PC-3 (cell line): ENCODE measurements at regions not wholly inside any gene's neighbourhood (a gene's known extent, or its start where the extent isn't known, plus 50 kb on each side); places are given as distances from the start of the nearest gene placed in this dataset.
"Not testable (repeated sequence)": the region's sequence is repeated elsewhere in the genome, so short reads cannot be mapped to it uniquely, and the experiment has no call there.

Source experiments
- CTCF ChIP-seq: fragments of 300-600 bp; sonication (generic); conservative IDR thresholded peaks from 2 replicates; pipeline ENCODE4 v1.5.1; 2017; ENCODE audit warnings: antibody characterized with exemption, low read depth, mild to moderate bottlenecking, low read length
- EZH2 ChIP-seq: fragments of 300-600 bp; sonication (generic); IDR thresholded peaks from one replicate; pipeline ENCODE4 v1.6.1; 2017; ENCODE audit warnings: antibody characterized with exemption, mild to moderate bottlenecking, low read length; ENCODE audit not compliant: unreplicated experiment
- EZH2phosphoT487 ChIP-seq: fragments of 300-600 bp; sonication (generic); IDR thresholded peaks from 2 replicates; pipeline ENCODE4 v1.6.1; 2018; ENCODE audit warnings: mild to moderate bottlenecking, antibody characterized with exemption, low read length, borderline replicate concordance

GRCh38 chr17:64721556-64721955, 59.4 kb upstream of the SMURF2 start:
- TF ChIP-seq CTCF, EZH2, EZH2phosphoT487: not testable (repeated sequence)
